Endothelial cell of umbilical vein (primary cell): ENCODE measurements at regions not wholly inside any gene's neighbourhood (a gene's known extent, or its start where the extent isn't known, plus 50 kb on each side); places are given as distances from the start of the nearest gene placed in this dataset.

ENCODE experiments used
- BruUV-seq: library from RNA; stranded (reverse); fragments of 400-500 nt; replicated peaks from 2 replicates; lab custom pipeline; 2021; lab: Mats Ljungman, UMichigan
- CTCF ChIA-PET: fragments of 300-600, 350-600 bp; sonication (Branson Sonifier 250); formaldehyde crosslinking; loops from one replicate; lab custom pipeline; 2021; ENCODE audit warnings: antibody characterized with exemption, inconsistent platforms; lab: Charles Lee
- POLR2A ChIA-PET: fragments of 300-600, 350-600 bp; sonication (Branson Sonifier 250); formaldehyde crosslinking; loops from one replicate; lab custom pipeline; 2021; ENCODE audit warnings: antibody characterized with exemption, inconsistent platforms; lab: Charles Lee
- DNase-seq: peaks from one replicate; pipeline ENCODE4 v3.0.0-alpha.2; 2011; ENCODE audit warnings: low read depth, low spot score
- FAIRE-seq: peaks from 2 replicates; lab custom pipeline; 2011; peaks lifted over from hg19 to GRCh38; lab: Jason Lieb, UNC
- H2AFZ ChIP-seq: 2 replicates; pipeline ENCODE4 v1.6.0; 2012; ENCODE audit warnings: low read depth, low read length, control low read depth, inconsistent platforms
- H3K27ac ChIP-seq: 2 replicates; pipeline ENCODE4 v1.5.1; 2011; ENCODE audit warnings: low read depth, mild to moderate bottlenecking, control low read depth, low read length, moderate library complexity; ENCODE audit not compliant: insufficient read depth
- H3K27me3 ChIP-seq, 2 experiments: 2 replicates each; pipeline versions ENCODE4 v1.6.0 to v1.6.1; 2011; ENCODE audit warnings: low read length in 2 of 2, mixed read lengths in 1 of 2; ENCODE audit not compliant: control insufficient read depth in 2 of 2, insufficient read depth in 2 of 2
- H3K36me3 ChIP-seq, 2 experiments: 2 replicates in 1 of 2; 3 replicates in 1 of 2; pipeline ENCODE4 v1.5.1; 2011; ENCODE audit warnings: low read length in 2 of 2, mild to moderate bottlenecking in 1 of 2, moderate library complexity in 1 of 2; ENCODE audit not compliant: control insufficient read depth in 2 of 2, insufficient read depth in 2 of 2; ENCODE audit errors: extremely low read depth in 1 of 2
- H3K4me1 ChIP-seq: 3 replicates; pipeline ENCODE4 v1.5.1; 2011; ENCODE audit warnings: mild to moderate bottlenecking, low read length; ENCODE audit not compliant: control insufficient read depth, insufficient read depth; ENCODE audit errors: extremely low read depth
- H3K4me2 ChIP-seq: 2 replicates; pipeline ENCODE4 v1.6.1; 2011; ENCODE audit warnings: low read length, control low read depth, mixed read lengths; ENCODE audit not compliant: insufficient read depth
- H3K4me3 ChIP-seq, 3 experiments: fragments of 200-600 bp in 1 of 3; sonication (generic), shearing (Covaris generic) in 1 of 3; replicated peaks in 1 of 3; 2 replicates each; pipeline ENCODE4 v1.5.1; 2011 to 2016; ENCODE audit warnings: control low read depth in 3 of 3, low read length in 3 of 3, mild to moderate bottlenecking in 2 of 3, inconsistent platforms in 1 of 3, low read depth in 1 of 3, moderate library complexity in 1 of 3; ENCODE audit not compliant: insufficient read depth in 1 of 3
- H3K79me2 ChIP-seq: 2 replicates; pipeline ENCODE4 v1.6.0; 2012; ENCODE audit warnings: low read length, inconsistent platforms; ENCODE audit not compliant: control insufficient read depth, insufficient read depth
- H3K9ac ChIP-seq: replicated peaks from 2 replicates; pipeline ENCODE3; 2011; ENCODE audit warnings: low read length, control low read depth; ENCODE audit not compliant: insufficient read depth; ENCODE audit errors: extremely low read depth
- H3K9me1 ChIP-seq: replicated peaks from 3 replicates; pipeline ENCODE4 v1.6.0; 2011; ENCODE audit warnings: mild to moderate bottlenecking, low read length; ENCODE audit not compliant: control insufficient read depth, insufficient read depth; ENCODE audit errors: extremely low read depth
- H3K9me3 ChIP-seq: replicated peaks from 2 replicates; pipeline ENCODE4 v1.5.1; 2012; ENCODE audit warnings: low read length, inconsistent platforms; ENCODE audit not compliant: control insufficient read depth, insufficient read depth
- H4K20me1 ChIP-seq: replicated peaks from 2 replicates; pipeline ENCODE3; 2011; ENCODE audit warnings: mild to moderate bottlenecking, low read length; ENCODE audit not compliant: control insufficient read depth, insufficient read depth; ENCODE audit errors: extremely low read depth
- CTCF ChIP-seq, 2 donors: IDR thresholded peaks; 1 replicate in 1 of 2; 2 replicates in 1 of 2; pipeline ENCODE4 v1.5.1; 2011; ENCODE audit warnings: low read length in 2 of 2, mild to moderate bottlenecking in 2 of 2, moderate library complexity in 2 of 2, control low read depth in 1 of 2, inconsistent platforms in 1 of 2, low read depth in 1 of 2; ENCODE audit not compliant: insufficient read depth in 1 of 2; ENCODE audit errors: extremely low read depth in 1 of 2
- EZH2 ChIP-seq: IDR thresholded peaks from 2 replicates; pipeline ENCODE4 v1.6.1; 2012; ENCODE audit warnings: borderline replicate concordance, low read depth, mild to moderate bottlenecking, moderate library complexity, low read length, inconsistent platforms; ENCODE audit not compliant: severe bottlenecking
- FOS ChIP-seq: IDR thresholded peaks from 2 replicates; pipeline ENCODE4 v1.6.1; 2011; ENCODE audit warnings: mild to moderate bottlenecking, low read length, moderate library complexity, borderline replicate concordance; ENCODE audit not compliant: insufficient read depth
- GATA2 ChIP-seq: IDR thresholded peaks from 2 replicates; pipeline ENCODE4 v1.7.0; 2011; ENCODE audit warnings: low read depth, mild to moderate bottlenecking, moderate library complexity, mixed read lengths, low read length; ENCODE audit not compliant: insufficient read length, insufficient read depth
- JUN ChIP-seq: IDR thresholded peaks from 2 replicates; pipeline ENCODE4 v1.6.1; 2011; ENCODE audit warnings: borderline replicate concordance, low read depth; ENCODE audit not compliant: insufficient read length, insufficient read depth
- MAX ChIP-seq: IDR thresholded peaks from 2 replicates; pipeline ENCODE4 v1.6.1; 2011; ENCODE audit not compliant: insufficient read depth, insufficient read length
- MYC ChIP-seq: IDR thresholded peaks from one replicate; pipeline ENCODE4 v1.6.1; 2011; ENCODE audit warnings: mild to moderate bottlenecking, low read depth, low read length
- POLR2A ChIP-seq: IDR thresholded peaks from 2 replicates; pipeline ENCODE4 v1.6.1; 2012; ENCODE audit warnings: low read depth, mild to moderate bottlenecking, control low read depth, low read length
- POLR2AphosphoS5 ChIP-seq: IDR thresholded peaks from 2 replicates; pipeline ENCODE4 v1.6.1; 2012; ENCODE audit warnings: low read depth, mild to moderate bottlenecking, control low read depth, low read length, moderate library complexity; ENCODE audit not compliant: insufficient read depth
- dilution Hi-C: fragments of 300-500 bp; cut with MboI; formaldehyde crosslinking; loops from one replicate; pipeline ENCODE4 v1.15.0; 2019; ENCODE audit warnings: low sequenced_read_pairs; ENCODE audit not compliant: extremely low pct_ligation_motif_present
- intact Hi-C: fragments of 100-400 bp; cut with micrococcal nuclease; formaldehyde crosslinking; loops from one replicate; pipeline ENCODE4 v1.10.0; 2022

GRCh38 chr7:116120839-116121238 lies 89.5 kb upstream of the TES start:
- no peaks in the 10 kb centered on the region for H3K36me3 ChIP-seq
- no peaks in the 10 kb centered on the region for H3K9me3 ChIP-seq
- intact Hi-C loops, result loop anchor here (5.0 to 10.0 kb wide), 2 partner anchors 254 to 766 kb away; no protein-coding TSS in a partner anchor
- CTCF ChIA-PET, result interaction anchor here (2.0 to 3.2 kb wide), 2 partner anchors 267 to 269 kb away, joined by 8 to 34 read pairs; no protein-coding TSS in a partner anchor
- no peaks in the 10 kb centered on the region for H3K9me1 ChIP-seq
- POLR2A ChIA-PET, result no interaction called here
- no peak overlapping the region for H3K9ac ChIP-seq
- FAIRE-seq (no peak), DNase-seq (no peak)
- no peak for TF ChIP-seq EZH2
- TF ChIP-seq MAX, result no peak
- TF ChIP-seq CTCF (IDR thresholded peaks at IDR 0.05; ENCODE audit: extremely low read depth in 1 of 2, insufficient read depth in 1 of 2, low read depth in 1 of 2, low read length in 2 of 2), result no peak
- TF ChIP-seq GATA2, result no peak
- TF ChIP-seq JUN, result no peak
- no peak for TF ChIP-seq FOS
- no peak for TF ChIP-seq MYC
- TF ChIP-seq POLR2A, result no peak
- no peak for TF ChIP-seq POLR2AphosphoS5
- no TSS peak for BruUV-seq
- no peaks in the 10 kb centered on the region for H3K79me2 ChIP-seq
- dilution Hi-C loops, result no loop called here
- no peak overlapping the region for H3K4me3 ChIP-seq
- no peaks in the 10 kb centered on the region for H3K27me3 ChIP-seq
- no peak overlapping the region for H3K27ac ChIP-seq
- H4K20me1 ChIP-seq, result no peaks in the 10 kb centered on the region
- H3K4me2 ChIP-seq, result no peak overlapping the region
- no peaks in the 10 kb centered on the region for H3K4me1 ChIP-seq
- H2AFZ ChIP-seq, result no peak overlapping the region
